ENCODE measurements at regions not wholly inside any gene's neighbourhood (a gene's known extent, or its start where the extent isn't known, plus 50 kb on each side); places are given as distances from the start of the nearest gene placed in this dataset.

DNA sequence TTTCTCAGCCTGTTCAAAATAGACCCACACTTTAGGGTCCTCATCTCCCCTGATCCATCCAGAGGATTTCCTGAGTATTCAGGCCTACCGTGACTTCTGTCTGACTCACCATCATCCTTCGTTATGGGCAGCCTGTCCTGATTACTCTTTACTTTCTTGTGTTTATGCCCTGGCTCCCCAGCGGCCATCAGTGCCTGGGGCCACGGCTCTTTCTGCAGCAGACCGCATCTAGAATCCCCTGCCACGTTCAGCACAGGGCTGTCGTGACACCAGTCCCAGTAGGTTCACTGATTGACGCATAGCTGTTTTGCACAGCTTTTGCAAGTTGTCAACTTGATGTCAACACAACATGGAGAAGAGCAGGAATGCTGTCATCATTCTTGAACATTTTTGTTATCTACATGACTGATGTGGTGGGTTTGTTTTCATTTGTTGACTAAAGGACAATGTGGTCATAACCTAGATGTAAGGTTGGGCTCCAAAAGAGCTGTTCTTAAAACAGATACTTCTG is 225.6 kb downstream of the HAUS1 start:
- no peak for TF ChIP-seq EZH2 (IDR thresholded peaks at IDR 0.05; ENCODE audit: borderline replicate concordance, low read depth, low read length, poor library complexity, severe bottlenecking)
- TF ChIP-seq, protein P1, sequence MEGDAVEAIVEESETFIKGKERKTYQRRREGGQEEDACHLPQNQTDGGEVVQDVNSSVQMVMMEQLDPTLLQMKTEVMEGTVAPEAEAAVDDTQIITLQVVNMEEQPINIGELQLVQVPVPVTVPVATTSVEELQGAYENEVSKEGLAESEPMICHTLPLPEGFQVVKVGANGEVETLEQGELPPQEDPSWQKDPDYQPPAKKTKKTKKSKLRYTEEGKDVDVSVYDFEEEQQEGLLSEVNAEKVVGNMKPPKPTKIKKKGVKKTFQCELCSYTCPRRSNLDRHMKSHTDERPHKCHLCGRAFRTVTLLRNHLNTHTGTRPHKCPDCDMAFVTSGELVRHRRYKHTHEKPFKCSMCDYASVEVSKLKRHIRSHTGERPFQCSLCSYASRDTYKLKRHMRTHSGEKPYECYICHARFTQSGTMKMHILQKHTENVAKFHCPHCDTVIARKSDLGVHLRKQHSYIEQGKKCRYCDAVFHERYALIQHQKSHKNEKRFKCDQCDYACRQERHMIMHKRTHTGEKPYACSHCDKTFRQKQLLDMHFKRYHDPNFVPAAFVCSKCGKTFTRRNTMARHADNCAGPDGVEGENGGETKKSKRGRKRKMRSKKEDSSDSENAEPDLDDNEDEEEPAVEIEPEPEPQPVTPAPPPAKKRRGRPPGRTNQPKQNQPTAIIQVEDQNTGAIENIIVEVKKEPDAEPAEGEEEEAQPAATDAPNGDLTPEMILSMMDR (conservative IDR thresholded peaks at IDR 0.05; ENCODE audit: low read depth, low read length) = no peak

Data from A673 (cell line).